Activated gamma-delta T cell (primary cell): ENCODE measurements at regions not wholly inside any gene's neighbourhood (a gene's known extent, or its start where the extent isn't known, plus 50 kb on each side); places are given as distances from the start of the nearest gene placed in this dataset.
"Not testable (repeated sequence)": the region's sequence is repeated elsewhere in the genome, so short reads cannot be mapped to it uniquely, and the experiment has no call there.

Source experiments
- DNase-seq: peaks from one replicate; lab custom pipeline; 2025; lab: John Stamatoyannopoulos, UW

DNA sequence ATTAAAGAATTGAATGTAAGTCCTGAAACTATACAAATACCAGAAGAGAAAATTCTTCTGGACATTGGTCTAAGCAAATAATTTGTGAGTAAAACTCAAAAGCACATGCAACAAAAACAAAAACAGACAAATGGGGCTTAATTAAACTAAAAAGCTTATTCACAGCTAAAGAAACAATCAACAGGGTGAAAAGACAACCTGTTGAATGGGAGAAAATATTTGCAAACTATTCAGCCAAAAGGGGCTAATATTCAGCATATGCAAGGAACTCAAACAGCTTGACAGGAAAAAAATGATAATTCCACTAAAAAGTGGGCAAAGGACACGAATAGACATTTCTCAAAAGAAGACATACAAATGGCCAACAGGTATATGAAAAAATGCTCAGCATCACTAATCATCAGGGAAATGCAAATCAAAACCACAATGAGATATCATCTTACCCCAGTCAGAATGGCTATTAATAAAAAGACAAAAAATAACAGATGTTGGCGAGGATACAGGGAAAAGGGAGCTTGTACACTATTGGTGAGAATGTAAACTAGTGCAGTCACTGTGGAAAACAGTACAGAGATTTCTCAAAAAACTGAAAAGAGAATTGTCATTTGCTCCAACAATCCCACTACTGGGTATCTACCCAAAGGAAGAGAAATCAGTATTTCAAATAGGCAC lies 177.5 kb upstream of the RTL1 start:
- DNase-seq = no peak

DNA sequence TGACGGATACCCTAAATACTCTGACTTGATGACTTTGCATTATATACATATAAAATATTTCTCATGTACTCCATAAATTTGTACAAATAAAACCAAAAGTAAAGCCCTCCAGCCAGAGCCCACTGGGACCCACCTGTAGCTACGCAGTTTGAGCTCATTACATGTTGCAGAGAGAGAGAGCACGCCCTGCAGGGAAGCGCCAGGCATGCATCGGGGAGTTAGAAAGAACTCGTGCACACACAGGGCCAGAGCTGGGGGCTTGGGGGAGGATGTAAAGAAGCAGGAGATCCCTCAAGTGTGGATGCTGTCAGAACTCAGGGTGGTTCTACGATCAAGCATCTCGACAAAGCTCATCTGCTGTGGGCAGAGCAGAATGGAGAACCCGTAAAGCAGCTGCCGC lies 178.5 kb upstream of the RTL1 start:
- no peak for DNase-seq

DNA sequence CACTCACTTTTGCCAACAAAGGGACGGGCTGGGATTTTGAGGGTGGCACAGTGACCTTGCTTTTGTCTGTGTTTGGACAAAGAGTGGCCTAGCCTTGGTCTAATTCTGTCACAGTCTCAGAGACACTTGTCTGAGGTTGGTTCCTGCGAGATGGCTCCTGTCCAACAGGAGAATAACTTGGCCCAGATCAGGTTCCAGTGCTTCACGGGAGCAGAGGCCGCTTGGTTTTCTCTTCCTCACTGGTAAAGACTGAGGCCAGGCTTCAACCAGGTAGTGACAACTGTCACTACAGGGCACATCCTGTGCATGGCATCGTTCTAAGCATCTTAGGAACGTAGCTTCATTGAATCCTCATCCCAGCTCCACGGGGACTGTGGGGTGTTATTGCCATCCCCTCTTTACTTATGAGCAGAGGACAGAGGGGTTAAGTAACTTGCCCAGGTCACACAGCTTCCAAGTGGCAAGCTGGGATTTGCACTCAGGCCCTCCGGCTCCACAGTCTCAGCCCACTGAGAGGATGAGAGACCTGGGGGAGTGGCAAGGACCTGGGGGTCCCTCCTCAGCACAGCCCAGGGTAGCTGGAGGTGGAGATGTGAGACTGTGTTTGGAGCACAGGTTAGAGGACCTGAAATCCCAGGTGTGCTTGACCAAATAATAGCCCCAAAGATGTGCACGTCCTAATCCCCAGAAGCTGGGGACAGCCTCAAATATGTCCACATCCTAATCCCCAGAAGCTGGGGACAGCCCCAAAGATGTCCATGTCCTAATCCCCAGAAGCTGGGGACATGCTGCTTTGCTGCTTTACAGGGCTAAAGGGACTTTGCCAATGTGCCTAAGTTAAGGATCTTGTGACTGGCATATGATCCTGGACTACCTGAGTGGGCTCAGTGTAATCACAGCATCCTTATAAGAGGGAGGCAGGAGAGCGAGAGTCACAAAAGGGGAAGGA lies 179.2 kb upstream of the RTL1 start:
- no peak for DNase-seq

DNA sequence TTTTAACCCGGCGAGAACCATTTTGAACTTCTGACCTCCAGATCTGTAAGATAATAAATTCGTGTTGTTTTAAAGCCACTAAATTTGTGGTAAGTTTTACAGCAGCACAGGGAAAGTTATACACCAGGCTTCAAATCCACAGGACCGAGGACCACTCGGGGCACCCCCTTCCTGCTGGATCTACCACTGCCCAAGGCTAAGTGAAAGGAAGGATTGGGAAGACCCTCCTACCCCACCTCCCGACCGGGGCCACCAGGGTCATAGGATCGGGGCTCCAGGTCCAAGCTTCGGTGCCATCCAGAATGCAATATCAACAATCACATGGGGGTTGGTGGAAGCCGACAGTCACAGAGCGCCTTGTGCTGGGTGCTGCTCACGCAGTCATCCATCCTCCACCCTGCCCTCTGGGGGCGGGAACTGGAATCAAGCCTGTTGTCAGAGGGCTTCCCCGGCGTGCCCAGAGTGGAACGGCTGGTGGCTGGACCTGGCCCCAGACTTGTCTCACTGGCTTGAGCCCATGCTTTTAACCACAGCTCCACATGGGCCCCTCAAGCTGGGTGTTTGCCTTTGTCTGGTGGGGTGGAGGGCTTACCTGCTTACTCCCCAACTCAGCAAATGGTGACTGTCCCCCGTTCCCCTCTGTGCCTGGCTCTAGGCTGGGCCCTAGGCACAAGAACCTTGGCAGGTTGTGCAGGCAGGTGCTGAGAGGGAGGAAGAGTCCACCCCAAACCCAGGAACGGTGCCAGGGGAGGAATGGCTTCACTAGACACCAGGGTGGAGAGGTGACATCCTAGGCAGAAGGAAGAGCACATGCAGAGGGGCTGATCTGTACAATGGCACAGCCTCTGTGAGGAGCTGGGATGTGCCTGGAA lies 180.3 kb upstream of the RTL1 start:
- DNase-seq = no peak

DNA sequence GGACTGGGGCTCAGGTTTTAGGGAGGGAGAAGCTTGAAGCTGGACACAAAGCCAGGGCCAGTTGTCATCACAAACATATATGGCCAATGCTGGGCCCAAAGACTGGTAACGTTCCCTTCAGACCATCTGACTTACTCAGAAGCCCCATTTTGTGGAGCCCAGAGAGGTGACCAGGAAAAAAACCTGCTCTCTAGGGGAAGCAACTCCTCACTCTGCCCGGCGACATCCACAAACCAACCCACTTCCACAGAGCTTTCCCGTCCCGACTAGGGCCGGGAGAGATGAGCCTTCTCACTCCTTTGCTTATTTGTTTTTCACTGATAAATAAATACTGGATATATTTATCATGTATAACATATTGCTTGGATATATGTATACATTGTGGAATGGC lies 180.9 kb upstream of the RTL1 start:
- no peak for DNase-seq

DNA sequence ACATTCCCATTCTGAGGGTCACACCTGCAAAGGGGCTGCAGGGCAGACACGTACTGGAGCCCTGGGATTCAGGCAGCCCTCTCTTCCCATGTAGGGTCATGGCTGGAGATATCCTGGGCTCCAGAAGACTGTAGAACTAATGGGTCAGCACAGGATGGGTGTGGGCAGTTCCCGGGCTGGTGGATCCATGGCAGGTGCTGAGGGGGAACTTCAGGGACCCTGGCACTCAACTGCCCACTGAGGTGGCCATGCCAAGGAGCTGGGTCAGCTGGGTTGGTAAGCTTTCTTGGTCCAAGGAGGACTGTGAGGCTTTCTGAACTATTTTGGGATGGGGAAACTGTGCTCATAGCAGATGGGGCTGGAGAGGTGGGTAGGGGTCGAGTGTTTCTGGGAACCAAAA lies 183.4 kb upstream of the RTL1 start:
- no peak for DNase-seq

DNA sequence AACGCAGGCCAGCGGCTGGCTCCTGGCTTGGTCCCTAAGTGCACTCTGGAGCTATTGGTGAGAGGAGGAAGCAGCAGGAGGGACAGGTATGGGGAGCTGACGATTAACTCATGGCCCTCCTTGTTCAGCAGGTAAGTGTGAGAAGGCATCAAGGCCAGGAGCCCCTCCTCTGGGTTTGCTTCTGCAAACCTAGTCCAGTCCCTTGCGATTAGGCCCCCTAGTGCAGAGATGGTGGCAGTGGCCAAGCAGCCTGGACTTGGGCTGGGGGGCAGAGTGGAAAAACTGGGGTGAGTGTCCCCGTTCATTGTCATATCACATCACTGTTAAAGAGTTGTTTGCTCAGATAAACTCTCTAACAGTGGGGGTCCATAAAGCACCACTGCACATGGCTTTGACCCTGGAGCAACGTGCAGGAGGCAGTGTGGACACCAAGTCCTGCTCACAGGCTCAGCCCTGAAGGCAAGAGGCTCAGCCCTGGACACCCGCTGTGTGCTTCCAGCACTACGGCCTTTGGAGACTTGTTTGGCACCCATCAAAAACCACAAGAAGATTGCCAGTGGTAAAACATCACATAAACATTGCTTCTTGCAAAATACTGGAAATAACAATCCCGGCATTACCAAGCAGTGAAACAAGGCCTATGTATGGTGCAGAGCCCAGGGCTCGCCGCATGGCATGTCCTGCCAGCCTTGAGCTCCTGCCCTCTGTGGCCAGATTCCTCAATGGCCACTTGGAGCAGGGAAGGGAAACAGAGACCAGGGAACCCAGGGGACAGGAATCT lies 184.3 kb upstream of the RTL1 start:
- no peak for DNase-seq

DNA sequence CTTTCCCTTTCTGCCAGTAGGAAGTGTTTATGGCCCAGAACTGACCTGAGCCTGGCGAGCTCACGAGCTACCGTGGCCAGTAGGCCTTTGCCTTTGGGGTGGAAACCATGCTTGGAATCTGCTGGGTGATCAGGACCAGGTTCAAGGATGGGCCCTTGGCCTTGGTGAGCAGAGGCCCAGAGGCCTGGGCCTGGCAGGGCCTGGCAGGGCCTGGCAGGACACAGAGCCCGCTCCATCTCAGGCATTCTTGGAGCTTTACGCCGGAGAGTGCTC lies 184.8 kb upstream of the RTL1 start:
- no peak for DNase-seq

DNA sequence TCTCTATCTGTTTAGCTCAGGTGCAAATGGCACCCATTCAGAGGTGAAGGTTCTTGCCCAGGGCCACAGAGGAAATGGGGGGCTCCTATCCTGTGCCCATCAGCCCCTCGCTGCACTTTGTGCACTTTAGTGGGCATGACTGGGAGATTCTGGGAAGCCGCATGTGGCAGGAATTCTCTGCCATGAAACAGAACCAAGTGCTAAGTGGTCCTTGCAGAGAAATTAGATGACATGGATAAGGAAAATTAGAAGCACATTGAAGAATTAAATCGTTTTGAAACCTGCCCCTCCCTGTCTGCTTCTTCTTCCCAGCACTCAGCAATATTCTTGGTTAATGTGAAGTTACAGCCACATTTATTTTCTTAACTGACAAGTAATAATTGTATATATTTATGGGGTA lies 185.2 kb upstream of the RTL1 start:
- DNase-seq = no peak

DNA sequence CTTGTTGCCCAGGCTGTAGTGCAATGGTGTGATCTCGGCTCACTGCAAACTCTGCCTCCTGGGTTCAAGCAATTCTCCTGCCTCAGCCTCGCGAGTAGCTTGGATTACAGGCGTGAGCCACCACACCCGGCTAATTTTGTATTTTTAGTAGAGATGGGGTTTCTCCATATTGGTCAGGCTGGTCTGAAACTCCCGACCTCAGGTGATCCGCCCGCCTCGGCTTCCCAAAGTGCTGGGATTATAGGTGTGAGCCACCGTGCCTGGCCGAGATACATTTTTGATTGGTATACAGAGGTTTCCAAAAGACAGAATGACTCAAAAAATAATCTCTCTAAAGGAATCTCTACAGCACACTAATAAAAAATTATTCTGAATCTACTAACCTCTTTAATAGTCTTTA lies 187.0 kb upstream of the RTL1 start:
- DNase-seq = not testable (repeated sequence)

DNA sequence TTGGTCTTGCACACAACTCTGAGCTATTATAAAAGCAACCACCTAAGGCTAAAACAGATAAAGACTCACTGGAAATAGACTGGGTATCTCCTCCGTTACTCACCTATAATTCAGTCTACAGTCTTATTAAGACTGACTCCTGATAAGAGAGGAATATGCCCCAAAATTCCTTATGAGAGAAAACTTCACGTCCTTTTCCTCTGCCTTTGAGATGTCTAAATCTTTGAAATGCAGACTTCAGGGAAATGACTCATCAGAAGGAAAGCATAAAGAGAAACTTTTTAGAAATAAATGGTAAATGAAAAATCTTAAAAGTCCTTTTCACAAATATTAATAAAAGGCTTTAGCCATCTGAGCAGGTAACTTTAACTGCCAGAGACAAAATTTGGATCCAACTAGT lies 187.5 kb upstream of the RTL1 start:
- no peak for DNase-seq

DNA sequence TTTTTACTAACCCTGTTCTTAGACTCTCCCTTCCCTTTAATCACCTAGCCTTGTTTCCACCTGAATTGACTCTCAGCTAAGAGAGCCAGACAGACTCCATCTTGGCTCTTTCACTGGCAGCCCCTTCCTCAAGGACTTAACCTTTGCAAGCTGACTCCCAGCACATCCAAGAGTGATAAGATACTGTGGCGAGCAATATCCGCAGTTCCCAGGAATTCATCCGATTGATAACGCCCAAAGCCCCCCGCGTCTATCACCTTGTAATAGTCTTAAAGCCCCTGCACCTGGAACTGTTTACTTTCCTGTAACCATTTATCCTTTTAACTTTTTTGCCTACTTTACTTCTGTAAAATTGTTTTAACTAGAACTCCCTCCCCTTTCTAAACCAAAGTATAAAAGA lies 191.4 kb upstream of the RTL1 start:
- DNase-seq = not testable (repeated sequence)

DNA sequence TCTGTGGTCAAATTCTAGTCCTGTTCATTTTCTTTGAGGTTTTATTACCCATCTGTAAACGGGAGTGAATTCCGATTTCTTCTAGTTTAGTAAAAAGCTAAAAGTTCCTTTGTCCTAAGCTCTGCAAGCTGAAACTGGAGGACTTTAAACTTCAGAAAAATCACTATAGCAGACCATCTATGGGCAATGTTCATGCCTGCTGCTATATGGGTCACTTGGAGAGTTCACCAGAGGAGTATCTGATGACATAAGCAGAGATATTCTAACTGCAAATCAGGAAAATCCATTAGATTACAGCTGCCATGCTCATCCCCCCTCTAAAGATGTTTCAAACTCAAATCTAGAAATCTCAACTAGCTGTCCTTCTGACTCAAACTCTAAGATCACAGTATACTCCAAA lies 193.0 kb upstream of the RTL1 start:
- DNase-seq = no peak

DNA sequence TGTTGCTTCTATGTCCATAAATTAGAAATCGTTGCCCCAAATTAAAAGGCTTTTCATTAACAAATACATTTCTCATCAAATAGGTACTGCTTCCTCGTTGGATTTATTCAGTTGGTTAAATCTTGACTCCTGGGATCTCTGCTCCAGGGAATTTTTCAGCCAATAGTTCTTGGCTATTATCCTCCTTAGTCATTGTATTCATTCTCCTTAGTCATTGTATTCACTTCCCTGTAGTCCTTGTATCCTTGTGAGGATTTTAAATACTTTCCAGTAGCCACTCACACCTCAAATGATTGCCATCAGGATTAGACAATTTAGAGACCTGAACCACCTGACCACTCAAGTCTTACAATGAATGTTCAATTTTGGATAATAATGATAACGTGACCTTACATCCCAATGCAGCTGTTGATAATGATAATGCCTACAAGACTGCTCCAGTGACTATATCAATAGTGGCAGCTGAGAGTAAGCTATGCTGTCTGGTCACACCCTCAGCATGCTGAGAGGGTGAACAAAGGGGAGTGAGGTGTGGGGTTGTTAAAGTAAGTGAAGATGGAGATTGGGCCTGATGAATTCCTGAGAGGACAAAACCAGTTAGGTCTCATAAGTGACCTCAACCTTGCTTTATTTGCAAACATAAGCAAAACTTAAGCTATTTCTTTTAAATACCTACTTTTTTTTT lies 193.7 kb upstream of the RTL1 start:
- DNase-seq = no peak

DNA sequence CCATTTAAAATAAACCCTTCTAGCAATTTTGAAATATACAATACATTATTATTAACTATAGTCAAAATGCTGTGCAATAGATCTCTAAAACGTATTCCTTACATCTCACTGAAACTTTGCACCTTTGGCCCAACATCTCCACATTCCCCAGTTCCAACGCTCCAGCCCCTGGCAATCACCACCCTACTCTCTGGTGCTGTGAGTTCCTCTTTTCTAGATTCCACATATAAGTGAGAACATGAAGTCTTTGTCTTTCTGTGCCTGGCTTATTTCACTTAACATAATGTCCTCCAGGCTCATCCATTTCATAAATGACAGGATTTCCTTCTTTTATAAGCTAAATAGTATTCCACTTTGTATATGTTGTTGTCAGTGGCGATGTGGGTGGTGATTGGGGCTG lies 194.7 kb upstream of the RTL1 start:
- no peak for DNase-seq

DNA sequence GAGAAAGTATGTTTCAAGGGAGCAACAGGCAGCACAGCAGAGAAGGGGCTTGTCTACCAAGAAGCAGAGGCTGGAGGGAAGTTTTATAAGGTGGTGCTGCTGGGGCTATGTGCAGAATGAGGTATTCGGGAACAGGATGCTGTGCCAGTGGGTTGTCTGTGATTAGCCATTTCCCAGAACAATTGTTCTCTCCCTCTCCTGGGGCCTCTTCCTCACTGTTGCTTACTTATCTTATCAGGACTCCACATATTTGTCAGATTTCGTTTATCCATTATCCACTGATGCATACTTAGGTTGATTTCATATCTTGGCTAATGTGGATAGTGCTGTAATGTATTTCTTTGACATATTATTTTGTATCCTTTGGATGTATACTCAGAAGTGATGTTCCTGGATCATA lies 195.1 kb upstream of the RTL1 start:
- no peak for DNase-seq

DNA sequence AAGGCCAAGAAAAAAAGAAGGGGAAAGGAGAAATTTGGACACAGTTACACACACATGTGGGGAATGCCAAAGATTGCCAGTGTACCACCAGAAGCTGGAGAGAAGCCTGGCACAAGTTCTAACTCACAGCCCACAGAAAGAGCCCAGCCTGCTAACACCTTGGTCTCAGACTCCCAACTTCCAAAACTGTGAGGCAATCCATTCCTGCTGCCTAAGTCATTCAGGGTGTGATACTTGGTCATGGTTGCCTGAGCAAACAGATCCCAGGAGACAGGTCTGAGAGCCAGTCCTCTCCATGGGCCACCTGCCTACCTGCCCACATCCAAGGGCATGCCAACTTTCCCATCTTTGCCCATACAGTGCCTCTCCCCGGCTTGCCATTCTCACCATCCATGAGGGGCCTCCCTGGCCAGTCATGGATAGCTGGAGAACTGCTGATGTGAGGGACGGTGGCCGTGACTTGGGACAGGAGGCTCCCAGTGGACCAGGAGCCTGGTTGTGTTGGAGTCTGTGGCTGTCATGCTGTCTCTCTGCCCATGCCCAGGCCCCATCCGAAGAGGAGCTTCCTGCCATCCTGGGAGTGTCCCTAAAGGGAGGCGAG lies 198.0 kb upstream of the RTL1 start:
- no peak for DNase-seq

DNA sequence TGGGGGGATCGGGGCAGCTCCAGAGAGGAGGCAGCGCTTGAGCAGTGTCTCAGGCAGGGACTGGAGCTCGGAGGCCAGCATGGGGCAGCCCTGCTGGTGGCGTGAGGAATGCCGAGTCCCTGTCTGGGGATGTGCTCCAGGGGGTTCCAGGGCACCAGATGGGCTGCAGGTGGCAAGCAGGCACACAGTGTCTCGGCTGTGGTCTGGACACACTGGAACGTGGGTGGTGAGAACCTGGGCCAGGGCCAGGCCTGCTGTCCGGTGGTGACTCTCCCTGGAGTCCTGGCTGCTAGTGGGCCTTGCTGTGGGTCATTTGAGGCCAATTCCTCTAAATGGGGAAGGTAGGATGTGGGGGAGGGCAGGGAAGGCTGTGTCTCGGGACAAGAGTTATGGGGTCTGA lies 199.4 kb upstream of the RTL1 start:
- DNase-seq = no peak

DNA sequence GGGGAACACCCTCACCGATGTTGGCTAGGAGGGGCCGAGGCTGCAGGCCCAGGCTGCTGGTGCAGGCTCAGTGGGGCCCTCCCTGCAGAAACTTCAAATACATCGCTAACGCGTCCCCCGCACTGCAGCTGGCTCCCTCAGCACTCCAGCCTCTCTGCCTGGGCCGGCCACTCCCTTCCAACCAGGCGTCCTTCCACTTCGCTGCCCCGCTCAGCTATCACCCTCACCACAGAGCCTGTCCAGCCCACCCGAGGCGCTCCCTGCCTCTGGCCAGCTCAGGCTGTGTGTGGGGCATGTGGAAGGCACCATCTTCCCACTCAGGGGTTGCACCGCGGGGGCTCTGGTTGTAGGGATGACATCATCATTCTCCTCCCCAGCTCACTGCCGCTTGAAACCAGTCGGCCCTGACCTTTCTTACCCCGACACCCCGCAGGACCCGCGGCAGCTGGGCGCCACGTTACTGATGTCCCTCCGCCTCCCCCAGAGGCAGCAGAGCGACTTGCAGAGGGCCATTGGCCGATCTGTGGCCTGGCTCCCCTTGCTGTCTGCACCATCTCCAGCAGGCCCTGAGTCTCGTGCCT lies 199.9 kb upstream of the RTL1 start:
- DNase-seq = no peak

DNA sequence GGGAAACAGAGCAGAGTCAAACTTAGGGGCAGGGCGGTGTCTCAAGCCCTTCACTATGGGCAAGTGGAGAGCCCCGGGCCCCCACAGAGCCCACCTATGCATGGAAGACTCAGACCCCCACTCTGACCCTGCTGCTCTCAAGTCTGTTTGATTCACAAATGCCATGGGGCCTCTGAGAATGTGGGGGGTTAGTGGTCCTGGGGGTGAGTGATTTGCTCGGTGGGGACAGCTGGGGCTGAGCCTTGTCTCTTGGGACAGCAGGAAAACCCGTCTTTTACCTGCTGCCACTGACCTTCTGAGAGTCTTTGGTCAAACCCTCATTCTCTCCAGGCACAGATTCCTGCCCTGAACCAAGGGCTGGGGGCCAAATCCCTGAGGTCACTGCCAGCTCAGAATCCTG lies 201.0 kb upstream of the RTL1 start:
- no peak for DNase-seq

DNA sequence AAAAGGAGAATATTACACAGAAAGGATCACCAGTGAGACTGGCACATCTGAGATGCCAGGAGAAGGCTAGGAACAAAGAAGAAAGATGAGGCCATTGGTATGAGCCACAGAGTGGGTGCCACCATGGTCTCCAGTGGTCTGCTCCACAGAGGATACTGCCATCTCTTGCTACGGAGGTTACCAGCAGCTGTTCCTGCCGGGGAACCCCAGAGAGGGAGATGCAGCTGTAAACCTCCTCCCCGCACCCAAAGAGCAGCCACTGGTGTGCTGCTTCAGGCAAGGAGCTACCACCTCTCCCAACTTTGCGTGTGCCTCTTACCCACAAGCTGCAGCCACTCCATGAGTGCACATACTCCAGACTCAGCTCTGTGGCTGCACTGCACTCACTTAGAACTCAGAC lies 201.5 kb upstream of the RTL1 start:
- no peak for DNase-seq
